HS-27A (cell line): ENCODE measurements at regions not wholly inside any gene's neighbourhood (a gene's known extent, or its start where the extent isn't known, plus 50 kb on each side); places are given as distances from the start of the nearest gene placed in this dataset.

ENCODE experiments used
- DNase-seq: peaks from one replicate; pipeline ENCODE4 v3.0.0-alpha.2; 2012; ENCODE audit warnings: low read depth, missing footprints

GRCh38 chr11:107221748-107222285 lies 203.5 kb upstream of the GUCY1A2 start:
- no peak for DNase-seq

- DNase-seq: no peak
These were observed 200.1 kb upstream of the GUCY1A2 start for GRCh38 chr11:107218123-107219013.

DNA sequence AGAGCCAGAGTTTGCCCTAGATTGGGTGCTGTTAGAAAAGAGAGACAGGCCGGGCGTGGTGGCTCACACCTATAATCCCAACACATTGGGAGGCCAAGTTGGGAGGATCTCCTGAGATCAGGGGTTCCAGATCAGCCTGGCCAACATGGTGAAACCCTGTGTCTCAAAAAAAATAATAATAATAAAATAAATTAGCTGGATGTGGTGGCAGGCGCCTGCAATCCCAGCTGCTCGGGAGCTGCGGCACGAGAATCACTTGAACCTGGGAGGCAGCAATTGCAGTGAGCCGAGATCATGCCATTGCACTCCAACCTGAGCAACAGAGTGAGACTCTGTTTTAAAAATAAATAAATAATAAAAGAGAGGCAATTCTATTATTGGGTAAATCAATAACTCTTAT lies 199.2 kb upstream of the GUCY1A2 start:
- no peak for DNase-seq

- no peak for DNase-seq
These were observed 196.7 kb upstream of the GUCY1A2 start for GRCh38 chr11:107215010-107215409.

- DNase-seq: no peak
These were observed 185.4 kb upstream of the GUCY1A2 start for GRCh38 chr11:107203656-107204055.

DNA sequence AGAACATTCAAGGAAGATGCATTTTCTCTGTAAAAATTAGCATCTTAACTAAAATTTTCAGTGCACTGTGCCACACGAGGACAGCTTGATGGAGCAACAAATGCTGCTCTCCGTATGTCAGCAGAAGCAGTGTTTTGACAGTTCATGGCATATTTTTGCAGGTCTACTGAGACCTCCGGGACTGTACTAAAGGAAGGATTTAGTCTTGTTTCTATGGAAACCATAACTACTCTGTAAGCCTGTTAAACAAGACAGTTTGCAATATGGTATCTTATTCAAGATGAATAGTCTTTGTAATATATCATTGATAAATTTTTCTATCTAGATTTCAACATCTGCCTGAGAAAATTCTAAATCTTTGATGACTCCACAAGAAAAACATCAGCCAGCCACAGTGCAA lies 184.0 kb upstream of the GUCY1A2 start:
- no peak for DNase-seq

DNA sequence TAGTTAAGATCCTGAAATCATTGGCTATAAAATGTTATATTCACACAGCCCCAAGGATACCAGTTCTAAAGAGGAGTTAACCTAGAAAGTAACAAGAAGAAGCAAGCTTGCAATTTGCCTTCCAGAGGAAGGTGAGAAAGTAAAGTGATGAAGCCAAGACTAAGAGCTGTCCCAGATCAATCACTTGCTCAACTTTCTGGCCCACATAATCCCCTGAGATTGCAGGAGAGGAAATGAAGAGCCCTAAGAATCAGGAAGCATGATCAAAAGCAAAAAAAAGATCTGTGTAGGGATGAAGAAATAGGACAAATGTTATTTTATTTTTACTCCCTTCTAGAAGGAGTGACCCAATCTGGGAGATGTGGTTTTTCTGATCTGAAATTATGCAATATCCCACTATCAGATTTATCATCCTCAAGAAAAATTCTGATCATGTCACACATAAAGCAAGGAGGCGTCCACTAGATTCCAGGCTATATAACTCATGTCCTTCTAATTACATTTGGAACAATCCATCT lies 180.3 kb upstream of the GUCY1A2 start:
- no peak for DNase-seq

GRCh38 chr11:107197932-107198331 lies 179.7 kb upstream of the GUCY1A2 start:
- no peak for DNase-seq

DNA sequence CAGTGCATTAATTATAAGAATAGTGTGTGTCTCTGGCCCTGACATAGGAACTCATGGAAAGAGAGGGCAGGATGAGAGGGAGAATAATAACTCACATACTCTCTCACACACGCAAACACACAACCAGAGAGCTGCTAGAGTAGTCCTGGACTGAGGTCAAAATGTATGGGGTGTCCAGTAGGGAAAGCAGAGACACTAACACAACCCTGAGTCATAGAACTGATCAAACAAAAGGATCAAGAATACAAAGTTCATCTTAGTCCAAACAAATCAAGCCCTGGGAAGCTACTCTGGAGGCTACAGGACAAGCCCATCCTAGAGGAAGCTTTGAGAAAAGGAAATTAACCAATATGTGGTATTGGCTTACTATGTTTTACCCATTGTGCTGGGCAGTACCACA lies 178.5 kb upstream of the GUCY1A2 start:
- no peak for DNase-seq

GRCh38 chr11:107184986-107185385 lies 166.7 kb upstream of the GUCY1A2 start:
- no peak for DNase-seq

GRCh38 chr11:107183953-107184352 lies 165.7 kb upstream of the GUCY1A2 start:
- no peak for DNase-seq

- peak; percentile 1 for DNase-seq
These were observed 164.7 kb upstream of the GUCY1A2 start for GRCh38 chr11:107182978-107183377.

DNA sequence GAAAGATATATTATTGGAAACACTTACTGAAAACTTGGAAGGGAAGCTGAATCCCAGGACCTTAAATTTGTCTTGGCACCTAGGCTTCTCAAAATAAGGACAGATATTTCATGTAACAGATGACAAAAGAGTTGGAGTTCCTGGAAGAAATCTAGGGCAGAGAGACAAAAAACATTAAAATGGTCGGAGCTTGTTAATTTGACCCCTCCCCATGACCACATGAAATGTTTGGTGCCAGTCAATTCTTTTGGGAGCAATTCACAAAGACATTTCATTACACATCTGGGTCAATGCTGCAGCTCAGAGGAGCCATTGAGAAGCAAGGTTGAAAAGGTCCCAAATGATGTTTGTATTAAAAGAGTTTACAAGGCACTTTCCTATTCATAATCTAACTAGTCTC lies 162.0 kb upstream of the GUCY1A2 start:
- DNase-seq: no peak

- no peak for DNase-seq
These were observed 161.6 kb upstream of the GUCY1A2 start for GRCh38 chr11:107179829-107180228.

DNA sequence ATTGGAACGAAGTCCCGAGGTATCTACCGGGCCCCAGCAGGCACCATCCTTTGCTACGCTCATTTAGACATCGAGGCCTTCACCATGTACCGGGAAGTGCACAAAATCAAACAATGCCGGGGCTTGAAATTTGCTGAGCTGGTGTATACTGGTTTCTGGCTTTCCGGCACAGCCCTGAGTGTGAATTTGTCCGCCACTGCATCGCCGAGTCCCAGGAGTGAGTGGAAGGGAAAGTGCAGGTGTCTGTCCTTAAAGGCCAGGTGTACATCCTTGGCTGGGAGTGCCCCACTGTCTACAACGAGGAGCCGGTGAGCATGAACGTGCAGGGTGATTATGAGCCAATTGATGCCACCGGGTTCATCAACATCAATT lies 158.8 kb upstream of the GUCY1A2 start:
- no peak for DNase-seq

DNA sequence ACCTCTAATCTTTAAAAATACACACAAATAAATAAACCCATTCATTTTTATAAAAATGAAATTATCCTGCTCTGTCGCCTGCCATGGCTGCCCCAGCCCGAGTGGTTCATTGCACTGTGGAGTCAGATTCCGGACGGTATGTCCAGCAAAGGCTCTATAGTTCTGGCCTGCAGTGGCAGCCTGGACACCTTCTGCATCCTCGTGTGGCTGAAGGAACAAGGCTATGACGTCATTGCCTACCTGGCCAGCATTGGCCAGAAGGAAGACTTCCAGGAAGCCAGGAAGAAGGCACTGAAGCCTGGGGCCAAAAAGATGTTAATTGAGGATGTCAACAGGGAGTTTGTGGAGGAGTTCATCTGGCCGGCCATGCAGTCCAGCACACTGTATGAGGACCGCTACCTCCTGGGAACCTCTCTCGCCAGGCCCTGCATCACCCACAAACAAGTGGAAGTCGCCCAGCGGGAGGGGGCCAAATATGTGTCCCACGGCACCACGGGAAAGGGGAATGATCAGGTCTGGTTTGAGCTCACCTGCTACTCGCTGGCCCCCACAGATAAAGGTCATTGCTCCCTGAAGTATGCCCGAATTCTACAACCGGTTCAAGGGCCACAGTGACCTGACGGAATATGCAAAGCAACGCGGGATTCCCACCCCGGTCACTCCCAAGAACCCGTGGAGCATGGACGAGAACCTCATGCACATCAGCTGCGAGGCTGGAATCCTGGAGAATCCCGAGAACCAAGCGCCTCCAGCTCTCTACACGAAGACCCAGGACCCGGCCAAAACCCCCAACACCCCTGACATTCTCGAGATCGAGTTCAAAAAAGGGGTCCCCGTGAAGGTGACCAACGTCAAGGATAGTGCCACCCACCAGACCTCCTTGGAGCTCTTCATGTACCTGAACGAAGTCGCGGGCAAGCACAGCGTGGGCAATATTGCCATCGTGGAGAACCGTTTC lies 158.2 kb upstream of the GUCY1A2 start:
- no peak for DNase-seq

GRCh38 chr11:107174856-107175255 lies 156.6 kb upstream of the GUCY1A2 start:
- DNase-seq: no peak

DNA sequence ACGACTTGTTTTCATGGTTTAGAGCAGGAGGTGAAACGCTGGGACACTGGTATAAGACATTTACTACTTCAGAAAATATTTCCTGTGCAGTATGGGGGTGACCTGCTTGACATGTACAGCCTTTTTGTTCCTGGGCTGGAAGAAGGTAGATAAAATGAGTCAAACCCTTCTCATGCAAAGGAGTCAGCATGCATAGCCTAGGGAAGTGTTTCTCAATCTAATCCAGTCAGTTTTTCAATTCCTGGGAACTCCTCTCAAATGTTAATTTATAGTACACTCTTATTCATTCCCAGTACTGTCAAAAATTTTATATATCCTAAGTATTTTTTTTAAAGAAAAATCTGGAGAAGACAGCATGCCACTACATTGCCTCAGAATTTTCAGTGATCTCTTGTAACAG lies 154.7 kb upstream of the GUCY1A2 start:
- no peak for DNase-seq

DNA sequence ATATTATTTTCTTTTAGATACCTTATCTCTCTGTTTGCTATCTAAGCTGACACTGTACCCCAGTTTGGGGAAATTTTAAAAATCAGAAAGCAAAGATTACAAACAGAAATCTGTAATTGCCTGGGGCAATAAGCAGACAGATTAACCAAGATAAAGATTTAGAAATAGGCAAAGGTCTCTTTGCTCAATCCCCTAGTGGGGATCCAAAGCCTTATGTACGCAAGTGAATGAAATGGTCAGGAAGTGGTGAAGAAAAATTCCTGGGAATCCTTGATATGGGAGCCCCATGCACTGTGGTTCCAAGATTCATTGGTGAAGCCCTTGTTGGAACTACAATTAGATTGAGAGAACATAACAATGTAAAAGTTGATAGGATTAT lies 139.5 kb upstream of the GUCY1A2 start:
- DNase-seq: no peak

GRCh38 chr11:107157146-107157808 lies 139.0 kb upstream of the GUCY1A2 start:
- no peak for DNase-seq

DNA sequence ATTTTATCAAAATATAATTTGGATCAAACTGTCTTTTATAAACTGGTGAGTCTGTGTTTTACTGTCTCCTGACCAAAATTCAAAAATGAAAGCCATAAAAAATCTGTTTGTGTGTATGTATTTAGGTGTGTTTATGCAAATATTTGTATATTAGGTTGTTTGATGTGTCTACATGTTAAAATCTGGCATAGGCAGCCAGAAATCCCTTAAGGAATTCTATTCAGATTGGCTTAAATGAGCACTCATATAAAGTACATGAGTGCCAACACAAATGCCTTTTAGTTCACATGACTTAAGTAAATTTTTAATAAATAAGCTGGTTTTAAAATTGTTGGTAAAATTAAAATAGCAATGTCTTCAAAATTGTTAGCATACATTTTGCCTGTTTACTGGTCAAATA lies 133.3 kb upstream of the GUCY1A2 start:
- no peak for DNase-seq

DNA sequence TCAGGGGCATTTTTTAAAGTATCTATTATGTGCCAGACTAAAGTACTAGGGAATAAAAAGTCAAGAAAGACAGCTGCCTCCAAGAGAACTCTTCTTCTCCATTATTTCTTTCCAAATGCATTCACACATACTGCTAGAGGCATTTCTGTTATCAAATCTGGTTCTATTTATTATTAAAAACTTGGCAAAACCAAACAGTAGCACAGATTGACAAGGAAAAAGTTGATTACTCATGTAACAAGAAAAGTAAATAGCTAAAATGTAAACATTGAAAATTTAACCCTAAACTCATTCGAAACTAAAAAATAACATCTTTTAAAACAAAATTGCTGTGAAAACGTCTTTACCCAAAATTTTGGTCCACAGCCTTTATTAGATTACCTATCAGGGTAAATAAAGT lies 132.9 kb upstream of the GUCY1A2 start:
- DNase-seq: no peak
